ENCODE measurements at regions not wholly inside any gene's neighbourhood (a gene's known extent, or its start where the extent isn't known, plus 50 kb on each side); places are given as distances from the start of the nearest gene placed in this dataset.

DNA sequence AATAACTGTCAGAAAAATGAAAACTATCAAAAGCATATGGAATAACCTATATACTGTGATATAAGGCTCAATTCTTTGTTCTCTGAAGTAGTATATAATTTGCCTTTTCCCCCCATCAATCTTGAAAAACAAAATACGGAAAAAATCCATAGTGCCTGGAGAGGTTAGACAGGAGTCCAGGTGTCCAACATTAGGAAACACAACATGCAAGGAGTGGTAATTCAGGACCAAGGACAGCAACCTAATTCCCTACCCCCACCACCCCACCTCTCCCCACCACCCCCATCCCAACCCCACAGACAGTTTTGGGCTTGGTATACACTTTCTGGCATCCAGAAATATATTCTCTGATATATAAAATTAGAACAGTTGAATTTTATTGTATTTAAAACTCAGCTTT is 55.1 kb upstream of the SLC25A26 start:
- in situ Hi-C loops (cut with HindIII; ENCODE audit: low sequenced_read_pairs), result no loop called here

DNA sequence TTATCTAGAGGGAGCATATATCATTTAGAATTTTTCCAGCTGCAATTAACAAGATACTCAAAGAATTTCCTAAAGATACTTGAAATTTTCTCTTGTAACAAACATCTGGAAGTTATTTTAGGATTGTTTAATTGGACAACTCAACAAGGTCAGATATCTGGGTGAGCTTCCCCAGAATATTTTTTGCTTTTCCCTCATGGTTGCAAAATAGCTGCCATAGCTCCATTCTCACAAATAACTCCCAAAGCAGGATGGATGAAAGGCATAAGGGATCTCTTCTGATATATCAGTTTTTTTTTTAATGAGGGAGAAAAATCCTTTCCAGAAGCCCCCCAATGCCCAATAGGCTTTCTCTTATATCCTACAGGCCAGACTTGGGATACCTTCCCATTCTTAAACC is 56.6 kb upstream of the SLC25A26 start:
- in situ Hi-C loops (cut with HindIII; ENCODE audit: low sequenced_read_pairs), result no loop called here

DNA sequence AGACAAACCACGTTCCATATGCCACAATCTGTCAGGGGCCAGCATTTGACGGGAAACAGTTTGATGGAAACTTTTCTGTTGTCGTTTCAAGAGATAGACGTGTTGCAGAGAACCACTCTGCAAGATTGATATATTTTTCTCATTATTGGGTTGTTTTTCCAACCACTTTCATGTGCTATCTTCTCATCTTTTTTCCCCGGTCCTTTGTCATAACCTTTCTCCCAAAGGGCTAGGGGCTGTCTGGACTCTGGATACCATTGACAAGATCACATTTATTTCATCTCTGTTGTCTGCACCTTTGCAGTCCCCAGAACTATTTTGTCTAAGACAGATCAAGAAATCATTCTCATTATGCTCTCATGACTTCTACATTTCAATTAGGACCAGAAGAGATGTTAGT is 57.6 kb upstream of the SLC25A26 start:
- in situ Hi-C loops (cut with HindIII; ENCODE audit: low sequenced_read_pairs), result no loop called here

- in situ Hi-C loops (cut with HindIII; ENCODE audit: low sequenced_read_pairs), result no loop called here
These were observed 58.0 kb upstream of the SLC25A26 start for GRCh38 chr3:66162766-66163165.

- in situ Hi-C loops (cut with HindIII; ENCODE audit: low sequenced_read_pairs), result no loop called here
These were observed 61.7 kb upstream of the SLC25A26 start for GRCh38 chr3:66158933-66159683.

DNA sequence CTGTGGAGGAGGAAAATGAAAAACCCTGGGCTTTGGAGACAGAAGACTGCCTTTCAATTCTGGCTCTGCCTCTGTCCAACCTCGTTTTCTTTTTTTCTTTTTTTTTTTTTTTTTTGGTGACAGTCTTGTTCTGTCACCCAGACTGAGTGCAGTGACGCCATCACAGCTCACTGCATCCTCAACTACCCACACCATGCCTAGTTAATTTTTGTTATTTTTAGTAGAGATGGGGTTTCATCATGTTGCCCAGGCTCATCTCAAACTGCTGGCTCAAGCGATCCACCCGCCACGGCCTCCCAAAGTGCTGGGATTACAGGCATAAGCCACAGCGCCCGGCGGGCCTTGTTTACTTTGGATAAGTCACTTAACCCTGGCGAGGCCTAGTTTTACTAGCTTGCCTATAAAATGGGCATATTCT is 66.3 kb upstream of the SLC25A26 start:
- in situ Hi-C loops (cut with HindIII; ENCODE audit: low sequenced_read_pairs), result no loop called here

DNA sequence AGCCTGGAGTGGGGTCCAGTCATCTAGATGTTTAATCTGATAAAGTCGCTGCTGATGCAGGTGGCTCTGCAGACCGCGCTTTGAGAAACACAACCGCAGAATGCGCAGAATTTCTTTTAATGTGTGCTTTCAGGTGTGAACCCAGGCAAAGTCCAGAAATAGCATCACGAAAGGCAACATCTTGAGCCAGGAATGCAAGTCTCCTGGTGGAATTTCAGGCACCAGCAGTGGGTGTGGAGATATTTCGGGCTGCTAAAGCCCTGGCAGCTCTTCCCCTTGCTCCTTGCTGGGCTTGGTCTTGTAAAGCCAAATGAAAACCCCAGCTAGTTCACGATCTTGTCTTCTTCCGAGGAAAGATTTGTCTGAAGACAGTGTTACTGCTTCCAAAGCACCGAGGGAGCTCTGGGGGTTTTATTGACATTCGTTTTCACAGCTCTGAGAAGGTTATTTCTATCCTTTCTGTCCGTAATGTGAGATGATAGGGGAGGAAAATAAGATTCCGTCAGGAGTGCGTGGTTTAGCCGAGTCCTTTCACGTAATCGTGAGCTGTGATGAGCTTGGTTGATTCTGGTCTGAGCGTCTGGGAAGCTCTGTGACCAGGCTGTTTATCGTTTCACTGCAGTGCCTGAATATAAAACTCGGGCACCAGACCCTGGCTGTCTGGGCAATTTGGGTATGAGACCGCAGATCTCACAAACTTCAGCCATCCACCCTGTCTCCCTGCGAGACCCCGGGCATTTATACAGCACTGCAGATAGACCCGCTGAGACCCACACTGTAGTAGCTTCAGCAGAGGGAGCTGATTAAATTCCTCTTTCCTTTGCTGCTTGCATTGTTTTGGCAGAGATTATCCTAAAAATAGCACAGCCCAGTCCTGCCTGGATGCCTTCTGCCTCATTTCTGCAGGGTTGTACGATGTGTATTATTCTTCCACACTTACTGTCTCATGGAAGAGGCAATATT is 67.0 kb upstream of the SLC25A26 start:
- in situ Hi-C loops (cut with HindIII; ENCODE audit: low sequenced_read_pairs), result no loop called here

DNA sequence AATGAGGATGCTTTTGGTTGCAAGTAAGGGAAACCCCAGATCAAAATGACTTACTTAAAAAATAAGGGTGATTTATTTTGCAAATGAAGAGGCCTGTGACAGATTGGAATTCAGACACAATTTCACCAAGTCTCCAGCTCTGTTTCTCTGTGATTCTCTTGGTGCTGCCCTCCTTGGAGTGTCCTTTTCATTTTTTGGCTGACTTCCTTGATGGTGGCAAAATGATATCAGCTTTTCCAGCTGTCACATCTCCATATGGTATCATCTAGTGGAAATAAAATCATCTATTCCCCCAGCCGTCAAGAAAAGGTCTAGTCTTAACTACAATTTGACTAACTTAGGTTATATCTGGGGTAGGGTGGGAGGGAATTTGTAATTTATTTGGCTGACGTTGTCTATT is 68.5 kb upstream of the SLC25A26 start:
- in situ Hi-C loops (cut with HindIII; ENCODE audit: low sequenced_read_pairs), result no loop called here

- in situ Hi-C loops (cut with HindIII; ENCODE audit: low sequenced_read_pairs), result no loop called here
These were observed 69.8 kb upstream of the SLC25A26 start for GRCh38 chr3:66150977-66151376.

- in situ Hi-C loops (cut with HindIII; ENCODE audit: low sequenced_read_pairs), result loop anchor here (25.0 kb wide), 1 partner anchor 387 kb away; no protein-coding TSS in a partner anchor
These were observed 71.5 kb upstream of the SLC25A26 start for GRCh38 chr3:66149269-66149668.

- in situ Hi-C loops (cut with HindIII; ENCODE audit: low sequenced_read_pairs), result loop anchor here (25.0 kb wide), 1 partner anchor 383 kb away; no protein-coding TSS in a partner anchor
These were observed 75.4 kb upstream of the SLC25A26 start for GRCh38 chr3:66145408-66145733.

DNA sequence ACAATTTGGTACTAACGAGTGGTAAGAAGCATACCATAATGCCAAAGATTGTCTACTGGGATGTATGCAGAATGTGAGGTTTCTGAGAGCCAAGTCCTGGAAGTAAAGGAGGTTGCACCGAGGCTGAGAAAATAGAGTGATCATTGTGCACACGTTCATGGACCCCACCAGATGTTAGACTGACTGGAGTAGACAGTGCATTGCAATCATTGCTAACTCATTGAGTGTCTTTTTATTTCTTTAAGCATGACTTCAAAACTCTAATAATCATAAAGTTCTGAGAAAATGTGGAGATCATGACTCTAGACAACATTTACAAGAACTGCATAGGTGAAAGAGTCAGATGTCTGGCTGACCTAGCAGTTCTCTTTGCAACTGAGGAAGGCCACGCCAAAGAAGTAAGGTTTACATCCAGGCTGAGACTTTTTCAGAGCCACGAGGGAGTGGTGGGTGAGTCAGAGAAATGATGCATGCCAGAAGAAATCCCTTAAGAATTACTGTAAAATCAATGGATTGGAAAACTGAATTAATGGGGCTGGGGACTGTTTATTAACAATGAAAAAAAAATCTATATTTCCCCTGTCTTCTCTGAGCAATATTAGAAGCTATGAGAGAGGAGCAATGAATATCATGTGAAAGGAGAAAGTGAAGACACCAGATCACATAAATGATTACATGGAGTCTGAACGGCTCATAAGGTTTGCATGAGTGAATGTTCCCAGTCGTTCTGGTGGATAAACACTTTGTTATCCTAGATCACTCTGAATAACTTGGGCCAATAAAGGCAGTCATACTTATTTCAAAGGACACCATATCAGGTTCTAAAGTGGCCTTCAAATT is 76.0 kb upstream of the SLC25A26 start:
- in situ Hi-C loops (cut with HindIII; ENCODE audit: low sequenced_read_pairs), result loop anchor here (25.0 kb wide), 1 partner anchor 382 kb away; no protein-coding TSS in a partner anchor

DNA sequence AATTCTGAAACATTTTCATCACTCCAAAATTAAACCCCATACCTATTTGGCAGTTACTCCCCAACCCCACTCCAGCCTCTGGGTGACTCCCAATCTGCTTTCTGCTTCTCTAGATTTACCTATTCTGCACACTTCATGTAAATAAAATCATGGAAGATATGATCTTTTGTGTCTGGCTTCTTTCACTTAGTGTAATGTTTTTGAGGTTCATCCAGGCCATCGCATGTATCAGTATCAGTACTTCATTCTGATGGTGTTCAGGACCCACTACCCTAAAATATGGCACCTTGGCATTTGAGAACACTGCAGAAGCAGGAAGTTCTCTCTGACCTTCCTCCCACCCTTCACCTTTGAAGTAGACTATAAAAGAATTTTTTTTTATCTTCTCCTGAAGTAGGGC is 78.7 kb upstream of the SLC25A26 start:
- in situ Hi-C loops (cut with HindIII; ENCODE audit: low sequenced_read_pairs), result loop anchor here (25.0 kb wide), 1 partner anchor 380 kb away; no protein-coding TSS in a partner anchor

DNA sequence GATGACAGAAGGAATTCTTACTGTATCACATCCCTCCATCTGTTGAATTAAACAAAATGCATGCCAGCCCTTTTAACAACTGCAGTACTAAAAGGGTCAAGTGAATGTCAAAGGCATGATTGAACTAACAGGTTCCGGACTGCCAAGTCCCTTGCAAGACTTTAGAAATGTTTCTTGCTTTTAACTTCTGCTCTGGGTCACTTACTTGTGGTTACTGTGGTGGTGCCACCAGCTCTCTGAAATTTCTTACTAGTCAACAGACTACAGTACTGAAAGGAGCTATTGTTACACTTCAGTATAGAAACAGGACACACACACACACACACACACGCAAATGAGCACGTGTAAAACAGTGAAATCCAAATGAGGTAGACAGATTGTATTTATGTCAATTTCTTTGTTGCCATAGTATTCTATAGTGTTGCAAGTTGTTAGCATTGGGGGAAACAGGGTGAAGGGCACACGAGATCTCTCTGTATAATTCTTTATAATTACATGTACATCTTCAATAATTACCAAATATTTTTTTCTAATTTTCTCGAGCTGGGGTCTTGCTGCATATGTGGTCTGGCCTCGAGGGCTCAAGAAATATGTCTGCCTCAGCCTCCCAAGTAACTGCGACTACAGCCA is 79.9 kb upstream of the SLC25A26 start:
- in situ Hi-C loops (cut with HindIII; ENCODE audit: low sequenced_read_pairs), result loop anchor here (25.0 kb wide), 1 partner anchor 379 kb away; no protein-coding TSS in a partner anchor

GRCh38 chr3:66140106-66140505 is 80.7 kb upstream of the SLC25A26 start:
- in situ Hi-C loops (cut with HindIII; ENCODE audit: low sequenced_read_pairs), result loop anchor here (25.0 kb wide), 1 partner anchor 378 kb away; no protein-coding TSS in a partner anchor

- in situ Hi-C loops (cut with HindIII; ENCODE audit: low sequenced_read_pairs), result loop anchor here (5.0 to 25.0 kb wide), 3 partner anchors 57 to 377 kb away; no protein-coding TSS in a partner anchor
These were observed 81.4 kb upstream of the SLC25A26 start for GRCh38 chr3:66139415-66139814.

GRCh38 chr3:66138336-66139313 is 82.2 kb upstream of the SLC25A26 start:
- in situ Hi-C loops (cut with HindIII; ENCODE audit: low sequenced_read_pairs), result loop anchor here (5.0 to 25.0 kb wide), 3 partner anchors 56 to 376 kb away; no protein-coding TSS in a partner anchor

DNA sequence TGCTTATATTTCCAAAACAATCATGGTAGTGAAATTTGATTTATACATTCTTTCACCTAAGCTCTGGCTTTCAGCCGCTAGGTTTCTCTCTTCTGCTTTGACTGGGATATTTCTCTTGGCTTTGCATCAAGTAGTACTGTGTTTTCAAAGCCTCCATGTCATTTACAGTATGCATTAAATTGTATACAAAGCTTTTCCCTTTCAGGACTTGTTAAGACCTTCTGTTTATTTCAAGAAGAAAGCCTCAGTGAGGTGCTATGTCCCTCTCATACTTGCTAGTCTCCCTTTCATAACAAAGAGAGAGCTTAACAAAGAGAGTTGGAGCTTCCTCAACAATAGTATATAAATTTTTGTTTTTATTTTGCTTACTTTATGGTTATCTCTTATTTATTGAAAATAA is 84.2 kb upstream of the SLC25A26 start:
- in situ Hi-C loops (cut with HindIII; ENCODE audit: low sequenced_read_pairs), result loop anchor here (5.0 to 25.0 kb wide), 3 partner anchors 54 to 374 kb away; no protein-coding TSS in a partner anchor
